ENCODE measurements at regions not wholly inside any gene's neighbourhood (a gene's known extent, or its start where the extent isn't known, plus 50 kb on each side); places are given as distances from the start of the nearest gene placed in this dataset.

DNA sequence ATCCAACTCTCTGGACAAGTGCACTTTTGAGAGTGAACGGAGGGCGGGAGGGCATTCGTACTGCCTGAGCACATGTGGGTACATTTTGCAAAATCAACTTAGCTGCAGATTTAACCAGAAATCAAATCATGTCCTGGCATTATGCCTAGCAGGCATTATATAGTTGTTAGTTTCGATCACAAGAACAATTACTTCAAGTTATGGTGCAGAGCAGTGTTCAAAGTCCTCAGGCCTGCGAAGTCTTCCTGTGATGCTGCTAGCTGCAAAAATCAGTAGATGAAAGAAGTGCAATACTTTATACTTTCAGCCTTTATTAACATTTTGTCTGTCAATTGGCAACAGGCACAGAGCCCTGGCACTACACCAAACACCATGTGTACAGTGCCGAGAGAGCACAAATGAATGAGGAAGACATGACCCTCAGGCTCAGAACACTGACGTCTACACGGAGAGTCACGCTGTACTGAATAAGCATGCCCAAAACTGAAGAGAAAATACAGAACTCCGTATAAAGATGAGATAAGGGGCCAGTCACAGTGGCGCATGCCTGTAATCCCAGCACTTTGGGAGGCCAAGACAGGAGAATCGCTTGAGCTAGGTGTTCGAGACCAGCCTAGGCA, 92.1 kb upstream of the CREB1 start:
- TF ChIP-seq, protein P1, sequence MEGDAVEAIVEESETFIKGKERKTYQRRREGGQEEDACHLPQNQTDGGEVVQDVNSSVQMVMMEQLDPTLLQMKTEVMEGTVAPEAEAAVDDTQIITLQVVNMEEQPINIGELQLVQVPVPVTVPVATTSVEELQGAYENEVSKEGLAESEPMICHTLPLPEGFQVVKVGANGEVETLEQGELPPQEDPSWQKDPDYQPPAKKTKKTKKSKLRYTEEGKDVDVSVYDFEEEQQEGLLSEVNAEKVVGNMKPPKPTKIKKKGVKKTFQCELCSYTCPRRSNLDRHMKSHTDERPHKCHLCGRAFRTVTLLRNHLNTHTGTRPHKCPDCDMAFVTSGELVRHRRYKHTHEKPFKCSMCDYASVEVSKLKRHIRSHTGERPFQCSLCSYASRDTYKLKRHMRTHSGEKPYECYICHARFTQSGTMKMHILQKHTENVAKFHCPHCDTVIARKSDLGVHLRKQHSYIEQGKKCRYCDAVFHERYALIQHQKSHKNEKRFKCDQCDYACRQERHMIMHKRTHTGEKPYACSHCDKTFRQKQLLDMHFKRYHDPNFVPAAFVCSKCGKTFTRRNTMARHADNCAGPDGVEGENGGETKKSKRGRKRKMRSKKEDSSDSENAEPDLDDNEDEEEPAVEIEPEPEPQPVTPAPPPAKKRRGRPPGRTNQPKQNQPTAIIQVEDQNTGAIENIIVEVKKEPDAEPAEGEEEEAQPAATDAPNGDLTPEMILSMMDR (IDR thresholded peaks at IDR 0.05; ENCODE audit: poor library complexity), result no peak
- no peak for TF ChIP-seq EZH2 (IDR thresholded peaks at IDR 0.05; ENCODE audit: borderline replicate concordance)
